ENCODE measurements at regions not wholly inside any gene's neighbourhood (a gene's known extent, or its start where the extent isn't known, plus 50 kb on each side); places are given as distances from the start of the nearest gene placed in this dataset.

DNA sequence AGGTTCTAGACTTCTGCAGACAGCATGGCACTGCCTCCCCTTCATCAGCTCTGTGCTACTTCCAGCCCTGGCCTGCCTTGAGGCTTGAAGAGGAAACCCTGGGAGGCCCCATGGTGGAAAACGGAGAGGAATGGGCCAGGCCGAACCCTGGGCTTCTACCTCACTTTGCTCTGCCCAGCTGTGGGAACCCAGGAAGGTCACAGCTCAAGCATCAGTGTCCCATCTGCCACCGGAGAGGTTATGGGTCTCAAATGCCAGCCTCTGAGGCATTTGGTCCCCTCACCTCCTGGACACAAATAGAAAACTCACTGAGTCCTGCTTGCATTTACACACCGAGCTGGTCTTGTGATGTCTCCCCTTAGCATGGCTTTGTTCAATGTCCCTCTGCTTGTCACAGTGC lies 80.1 kb upstream of the ALDH1B1 start:
- DNase-seq: no peak

- peak; percentile 50 for DNase-seq
Observed at GRCh38 chr9:38311382-38312270, 80.9 kb upstream of the ALDH1B1 start.

DNA sequence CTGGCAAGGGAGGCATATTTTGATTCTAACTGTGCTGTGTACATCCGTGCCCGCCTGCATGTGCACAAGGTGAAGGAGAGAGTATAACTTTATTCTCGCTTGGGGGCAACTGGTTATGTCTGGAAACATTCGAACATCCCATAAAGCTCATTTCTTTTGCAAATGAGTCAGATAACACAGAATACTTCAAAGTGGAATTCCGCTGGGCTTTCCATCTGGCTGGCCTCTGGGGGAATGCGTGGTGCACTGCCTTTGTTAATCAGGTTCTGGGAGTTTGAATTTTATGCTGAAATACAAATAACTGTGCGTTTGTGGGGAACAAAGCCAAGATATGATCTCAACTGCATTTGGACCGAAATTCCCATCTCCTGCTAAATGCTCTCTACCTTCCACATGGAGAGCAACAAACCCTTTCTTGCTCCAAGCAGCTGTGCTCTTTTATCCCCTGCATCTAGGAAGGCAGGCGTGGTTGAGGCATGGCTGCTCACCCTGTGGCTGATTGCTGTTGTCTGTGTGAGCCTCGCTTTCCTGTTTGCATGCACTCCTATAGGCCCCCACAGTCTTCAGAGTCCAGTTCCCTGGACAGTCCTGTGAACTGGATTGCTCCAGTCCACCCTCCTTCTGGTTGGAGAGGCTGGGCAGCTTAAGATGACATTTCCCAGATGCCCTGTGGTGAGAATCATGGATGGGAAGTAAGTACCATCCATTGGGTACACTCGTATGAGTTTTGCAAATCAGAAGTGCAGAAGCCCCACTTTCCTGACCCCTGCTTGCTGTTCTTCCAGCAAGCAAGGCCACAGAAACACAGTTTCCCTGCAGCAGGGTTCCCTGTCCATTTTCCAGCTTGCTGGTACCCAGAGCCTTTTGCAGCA lies 82.9 kb upstream of the ALDH1B1 start:
- DNase-seq: peak; percentile 78

- no peak for DNase-seq
Observed at GRCh38 chr9:38308136-38308535, 84.4 kb upstream of the ALDH1B1 start.

GRCh38 chr9:38306899-38307298 lies 85.6 kb upstream of the ALDH1B1 start:
- no peak for DNase-seq

DNA sequence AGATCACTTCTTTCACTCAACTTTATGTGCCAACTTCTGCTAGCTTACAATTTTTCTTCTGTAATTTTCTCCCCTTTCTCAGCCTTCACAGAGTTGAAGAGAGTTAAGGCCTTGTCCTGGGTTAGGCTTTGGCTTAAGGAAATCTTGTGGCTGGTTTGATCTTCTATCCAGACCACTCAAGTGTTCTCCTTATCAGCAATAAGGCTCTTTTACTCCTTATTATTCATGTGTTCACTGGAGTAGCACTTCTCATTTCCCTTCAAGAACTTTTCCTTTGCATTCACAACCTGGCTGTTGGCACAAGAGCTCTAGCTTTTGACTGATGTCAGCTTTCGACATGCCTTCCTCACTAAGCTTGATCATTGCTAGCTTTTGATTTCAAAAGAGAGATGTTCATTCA lies 86.9 kb upstream of the ALDH1B1 start:
- no peak for DNase-seq

DNA sequence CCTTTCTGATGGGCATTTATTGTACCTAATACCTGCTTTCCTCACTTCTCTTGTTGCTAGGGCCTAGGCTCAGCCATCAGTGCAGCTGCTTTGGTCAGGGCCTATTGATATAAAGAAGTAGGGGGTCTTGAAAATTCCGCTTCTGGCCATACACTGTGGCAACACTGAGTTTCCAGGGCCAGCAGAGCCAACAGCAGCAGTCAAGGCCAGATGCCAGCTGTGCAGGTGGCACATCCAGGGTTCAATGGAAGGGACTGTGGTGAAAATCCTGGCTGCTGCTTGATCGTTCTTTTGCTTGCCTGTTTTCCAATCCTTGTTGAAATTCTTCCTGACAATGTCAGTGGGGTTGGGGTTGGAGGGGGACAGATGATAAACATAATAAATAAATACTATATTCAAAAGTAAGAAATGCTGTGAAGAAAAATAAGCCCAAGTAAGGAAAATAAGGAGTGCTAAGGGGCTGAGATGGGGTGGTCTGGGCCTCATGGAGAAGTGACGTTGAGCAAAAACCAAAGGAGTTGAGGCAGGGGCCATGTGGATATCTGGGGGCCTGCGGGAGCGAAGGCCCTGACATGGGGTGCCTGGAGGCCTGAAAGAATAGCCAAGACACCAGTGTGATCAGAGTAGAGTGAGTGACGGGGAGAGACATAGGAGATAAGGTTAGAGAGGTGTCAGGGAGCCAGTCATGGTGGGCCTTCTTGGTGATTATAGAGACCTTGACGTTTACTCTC lies 91.0 kb upstream of the ALDH1B1 start:
- no peak for DNase-seq

- DNase-seq: no peak
Observed at GRCh38 chr9:38299856-38300255, 92.6 kb upstream of the ALDH1B1 start.

GRCh38 chr9:38298904-38299303 lies 93.6 kb upstream of the ALDH1B1 start:
- DNase-seq: no peak

DNA sequence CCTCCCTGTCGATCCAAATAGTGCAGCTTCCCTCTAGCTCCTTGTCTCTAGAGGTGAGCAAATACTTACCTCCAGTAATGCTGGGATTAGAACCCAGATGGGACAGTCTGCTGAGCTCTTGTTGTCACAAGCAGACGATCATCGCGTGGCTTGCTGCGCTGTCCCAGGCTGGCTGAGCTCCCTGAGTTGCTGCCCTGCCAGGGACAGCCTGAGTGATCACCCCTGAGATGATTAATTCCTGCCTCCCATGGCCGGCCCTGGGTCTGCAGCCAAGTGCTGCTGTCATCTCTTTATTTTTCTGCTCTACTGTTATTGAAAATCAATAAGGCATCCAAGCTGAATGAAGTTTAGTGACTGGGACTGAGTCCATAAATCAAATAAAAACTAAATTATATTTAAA lies 94.0 kb upstream of the ALDH1B1 start:
- DNase-seq: peak; percentile 78

- DNase-seq: no peak
Observed at GRCh38 chr9:38296807-38297206, 95.7 kb upstream of the ALDH1B1 start.

- DNase-seq: no peak
Observed at GRCh38 chr9:38295764-38296163, 96.7 kb upstream of the ALDH1B1 start.

GRCh38 chr9:38294220-38294960 lies 98.1 kb upstream of the ALDH1B1 start:
- no peak for DNase-seq

DNA sequence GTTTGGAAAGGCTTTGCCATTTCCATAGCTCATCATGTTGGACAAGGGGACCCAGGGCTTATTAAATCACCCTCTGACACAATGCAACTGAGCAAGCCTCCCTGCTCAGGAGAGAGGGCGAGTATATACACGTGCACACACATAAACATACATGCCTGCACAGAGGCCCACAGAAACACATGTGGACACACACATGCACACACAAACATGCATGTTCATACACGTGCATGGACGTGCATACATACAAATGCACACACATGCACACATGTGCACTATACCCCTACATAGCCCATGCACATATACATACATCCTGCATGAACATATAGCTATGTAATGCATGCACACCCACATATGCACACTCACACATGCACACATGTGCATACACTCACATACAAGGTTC lies 99.5 kb upstream of the ALDH1B1 start:
- no peak for DNase-seq

- no peak for DNase-seq
Observed at GRCh38 chr9:38292480-38292879, 100.0 kb upstream of the ALDH1B1 start.

- DNase-seq: peak; percentile 38
Observed at GRCh38 chr9:38289866-38290245, 102.6 kb upstream of the ALDH1B1 start.

DNA sequence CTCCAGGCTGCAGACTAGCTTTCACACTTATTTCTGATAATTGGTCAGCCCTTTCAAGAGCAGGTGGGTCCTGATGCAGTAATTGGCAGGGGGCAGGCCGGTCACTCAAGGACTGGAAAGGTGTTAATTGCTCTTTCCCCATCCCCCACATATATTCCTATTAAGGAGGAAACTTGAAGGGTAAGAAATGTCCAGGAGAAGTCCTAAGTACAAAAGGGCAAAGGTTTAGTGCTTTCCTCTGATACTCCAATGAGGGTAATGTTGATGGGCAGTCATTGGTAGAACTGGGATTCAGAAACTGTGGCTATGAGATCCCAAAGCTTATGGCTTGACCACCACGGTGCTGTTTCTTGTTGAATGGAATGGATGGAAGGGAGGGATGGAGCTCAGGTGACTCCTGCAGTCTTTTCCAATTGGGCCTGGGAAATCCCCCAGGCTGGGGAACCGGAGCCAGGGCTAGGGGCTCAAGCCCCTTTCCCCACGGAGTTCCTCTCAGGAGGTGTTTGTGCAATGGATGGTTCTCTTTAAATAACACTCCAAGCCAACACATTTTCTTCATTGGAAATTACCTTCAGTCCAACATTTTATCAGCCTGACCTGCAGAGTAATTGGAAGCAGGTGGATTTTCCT lies 103.2 kb upstream of the ALDH1B1 start:
- DNase-seq: no peak

DNA sequence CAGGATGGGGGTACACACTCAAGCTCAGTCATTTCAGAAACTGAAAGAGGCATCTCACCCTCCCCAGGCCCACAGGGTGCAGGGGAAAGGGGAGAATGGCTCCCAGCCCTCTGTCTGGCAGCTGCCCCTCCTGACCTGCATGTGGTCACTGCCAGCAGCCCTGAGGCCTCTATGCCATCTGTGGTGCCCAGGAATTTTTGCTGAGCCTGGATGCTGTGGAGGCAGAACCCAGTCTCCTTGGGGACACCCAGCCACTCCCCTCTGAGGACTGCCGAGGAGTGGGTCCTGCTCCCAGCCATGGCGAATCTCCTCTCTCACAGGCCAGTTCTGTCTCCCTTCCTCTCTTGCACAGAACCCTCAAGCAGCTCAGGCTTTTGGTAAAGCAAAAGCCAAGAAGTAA lies 104.0 kb upstream of the ALDH1B1 start:
- DNase-seq: no peak

- DNase-seq: no peak
Observed at GRCh38 chr9:38287420-38287985, 105.0 kb upstream of the ALDH1B1 start.

- DNase-seq: no peak
Observed at GRCh38 chr9:38286766-38287165, 105.7 kb upstream of the ALDH1B1 start.

GRCh38 chr9:38286357-38286756 lies 106.1 kb upstream of the ALDH1B1 start:
- DNase-seq: no peak

DNA sequence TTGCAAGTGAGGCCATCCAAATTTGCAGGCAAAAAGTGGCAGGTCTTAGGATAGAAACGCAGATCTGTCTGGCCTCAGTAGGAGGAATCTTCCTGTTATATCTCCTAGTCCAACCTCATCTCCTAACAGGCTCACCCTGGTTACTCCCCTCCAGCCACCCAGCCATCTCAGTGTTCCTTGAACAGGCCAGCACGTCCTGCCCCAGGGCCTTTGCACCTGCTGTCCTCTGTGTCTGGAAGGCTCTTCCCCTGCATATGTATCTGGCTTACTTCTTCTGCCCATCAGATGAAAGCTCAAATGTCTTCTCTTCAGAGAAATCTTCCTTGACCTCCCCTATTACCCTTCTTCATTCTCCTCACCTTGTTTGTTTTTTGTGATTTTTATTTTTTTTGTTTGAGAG lies 107.3 kb upstream of the ALDH1B1 start:
- DNase-seq: no peak
